Prostate gland (tissue), 2 donors: ENCODE measurements at regions not wholly inside any gene's neighbourhood (a gene's known extent, or its start where the extent isn't known, plus 50 kb on each side); places are given as distances from the start of the nearest gene placed in this dataset.

Source experiments
- DNase-seq: peaks from one replicate; pipeline ENCODE4 v3.0.0-alpha.2; 2019; ENCODE audit warnings: low spot score
- H3K27ac ChIP-seq, 2 donors: fragments of 200-600 bp; sonication (generic); 2 replicates each; pipeline ENCODE4 v1.5.1; 2017 to 2019
- H3K27me3 ChIP-seq: fragments of 200-600 bp; sonication (generic); replicated peaks from 2 replicates; pipeline ENCODE4 v1.5.1; 2019; ENCODE audit not compliant: insufficient read depth
- H3K36me3 ChIP-seq, 2 donors: fragments of 200-600 bp; sonication (generic); 1 replicate in 1 of 2; 2 replicates in 1 of 2; pipeline versions ENCODE4 v1.5.1 to v1.8.1; 2017 to 2019
- H3K4me1 ChIP-seq: fragments of 200-600 bp; sonication (generic); replicated peaks from 2 replicates; pipeline ENCODE4 v1.5.1; 2019
- H3K4me3 ChIP-seq, 2 donors: fragments of 200-600 bp; sonication (generic); 2 replicates each; pipeline ENCODE4 v1.5.1; 2017 to 2019
- H3K9me3 ChIP-seq: fragments of 200-600 bp; sonication (generic); 2 replicates; pipeline ENCODE4 v1.5.1; 2017
- POLR2A ChIP-seq: fragments of 450-650 bp; IDR thresholded peaks from one replicate; pipeline ENCODE4 v1.6.1; 2016; ENCODE audit warnings: antibody characterized with exemption, mild to moderate bottlenecking
- POLR2AphosphoS5 ChIP-seq: sonication (generic); formaldehyde crosslinking; IDR thresholded peaks from one replicate; pipeline ENCODE4 v1.6.1; 2017; ENCODE audit warnings: antibody characterized with exemption
- WGBS: methylation state at CpG from one replicate; pipeline ENCODE4 v1.1.5; 2018; 5-methylcytosine and 5-hydroxymethylcytosine counted together
- intact Hi-C: fragments of 100-400 bp; cut with DNase I; formaldehyde crosslinking; loops from one replicate; pipeline ENCODE4 v1.14.2; 2022
- TF ChIP-seq, protein P1 (sequence below), 4 experiments: fragments of 200-600 bp in 2 of 4; fragments of 450-650 bp in 2 of 4; sonication (generic) in 2 of 4; IDR thresholded peaks; 1 replicate in 3 of 4; 2 replicates in 1 of 4; pipeline ENCODE4 v1.5.1; 2016 to 2019; ENCODE audit warnings: antibody characterized with exemption in 4 of 4, mild to moderate bottlenecking in 2 of 4, moderate library complexity in 2 of 4

GRCh38 chr9:88749420-88749819 is 214.4 kb downstream of the NXNL2 start:
- intact Hi-C loops, result loop anchor here (5.0 to 10.0 kb wide), 5 partner anchors 33 to 198 kb away; no protein-coding TSS in a partner anchor
- Histone ChIP-seq H3K4me3 (no peak overlapping the region), H3K9me3 (no peaks in the 10 kb centered on the region), H3K36me3 (no peaks in the 10 kb centered on the region), H3K27ac (peak overlapping the region in 1 of 2 donors; percentile 33), H3K4me1 (no peaks in the 10 kb centered on the region), H3K27me3 (no peaks in the 10 kb centered on the region)
- no peak for DNase-seq
- 87% methylated on average over 2 of the region's 2 CpGs for WGBS
- TF ChIP-seq, protein P1, sequence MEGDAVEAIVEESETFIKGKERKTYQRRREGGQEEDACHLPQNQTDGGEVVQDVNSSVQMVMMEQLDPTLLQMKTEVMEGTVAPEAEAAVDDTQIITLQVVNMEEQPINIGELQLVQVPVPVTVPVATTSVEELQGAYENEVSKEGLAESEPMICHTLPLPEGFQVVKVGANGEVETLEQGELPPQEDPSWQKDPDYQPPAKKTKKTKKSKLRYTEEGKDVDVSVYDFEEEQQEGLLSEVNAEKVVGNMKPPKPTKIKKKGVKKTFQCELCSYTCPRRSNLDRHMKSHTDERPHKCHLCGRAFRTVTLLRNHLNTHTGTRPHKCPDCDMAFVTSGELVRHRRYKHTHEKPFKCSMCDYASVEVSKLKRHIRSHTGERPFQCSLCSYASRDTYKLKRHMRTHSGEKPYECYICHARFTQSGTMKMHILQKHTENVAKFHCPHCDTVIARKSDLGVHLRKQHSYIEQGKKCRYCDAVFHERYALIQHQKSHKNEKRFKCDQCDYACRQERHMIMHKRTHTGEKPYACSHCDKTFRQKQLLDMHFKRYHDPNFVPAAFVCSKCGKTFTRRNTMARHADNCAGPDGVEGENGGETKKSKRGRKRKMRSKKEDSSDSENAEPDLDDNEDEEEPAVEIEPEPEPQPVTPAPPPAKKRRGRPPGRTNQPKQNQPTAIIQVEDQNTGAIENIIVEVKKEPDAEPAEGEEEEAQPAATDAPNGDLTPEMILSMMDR (IDR thresholded peaks at IDR 0.05), result no peak
- TF ChIP-seq POLR2AphosphoS5 (no peak), POLR2A (no peak)

DNA sequence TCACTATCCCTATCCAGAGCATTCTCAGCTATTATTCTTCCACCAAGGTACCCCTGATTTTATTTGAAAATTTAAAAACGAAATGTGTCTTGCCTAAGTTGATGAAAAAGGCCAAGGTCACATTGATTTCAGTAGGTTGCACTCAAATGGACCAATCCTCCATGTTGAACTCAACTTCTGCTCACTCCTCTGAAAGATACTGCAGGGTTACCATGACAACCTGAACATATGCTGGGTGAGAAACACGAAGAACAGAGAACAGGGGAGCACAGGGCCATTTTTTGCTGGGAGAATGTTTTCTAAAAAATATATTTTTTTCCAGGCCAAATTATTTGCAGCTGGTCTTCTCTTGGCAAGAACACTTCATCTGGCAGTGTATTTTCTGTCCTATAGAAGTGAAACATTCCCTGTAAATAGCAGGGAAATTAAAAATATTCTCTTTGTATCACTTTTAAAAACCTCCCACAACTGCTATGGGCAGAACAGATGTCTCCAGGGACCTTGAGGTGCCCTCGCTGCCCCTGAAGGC is 215.9 kb downstream of the NXNL2 start:
- no peak overlapping the region for H3K27ac ChIP-seq
- H3K4me3 ChIP-seq, result no peak overlapping the region
- H3K9me3 ChIP-seq, result no peaks in the 10 kb centered on the region
- H3K36me3 ChIP-seq, result no peaks in the 10 kb centered on the region
- no peak for TF ChIP-seq POLR2A
- TF ChIP-seq, protein P1 (IDR thresholded peaks at IDR 0.05), result no peak
- DNase-seq, result no peak
- intact Hi-C loops, result no loop called here
- no peaks in the 10 kb centered on the region for H3K27me3 ChIP-seq
- 92% methylated on average over 3 of the region's 3 CpGs for WGBS
- no peaks in the 10 kb centered on the region for H3K4me1 ChIP-seq

DNA sequence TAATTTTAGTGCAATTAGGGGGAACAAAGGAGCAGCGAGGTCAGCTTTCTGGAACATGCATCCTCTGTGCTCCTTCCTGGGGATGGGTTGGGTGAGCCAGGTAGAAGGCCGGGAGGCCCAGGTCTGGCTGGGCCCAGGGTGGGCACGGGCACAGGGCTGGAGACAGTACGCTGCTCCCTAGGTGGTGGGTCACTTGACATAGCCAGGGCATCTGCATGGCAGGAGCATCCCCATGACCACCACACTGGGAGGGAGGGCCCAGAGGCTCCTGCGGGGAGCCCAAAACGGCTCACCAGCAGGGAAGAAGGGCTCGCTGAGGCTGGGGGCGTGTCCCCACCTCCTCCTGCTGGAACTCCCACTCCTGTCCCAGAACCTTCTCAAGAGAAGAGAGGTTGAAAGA is 216.8 kb downstream of the NXNL2 start:
- intact Hi-C loops, result no loop called here

GRCh38 chr9:88753691-88754367 is 218.9 kb downstream of the NXNL2 start:
- H3K27me3 ChIP-seq, result no peaks in the 10 kb centered on the region
- H3K9me3 ChIP-seq, result no peaks in the 10 kb centered on the region
- no peak for TF ChIP-seq POLR2A
- no peak for TF ChIP-seq POLR2AphosphoS5
- TF ChIP-seq, protein P1 (IDR thresholded peaks at IDR 0.05), result no peak
- intact Hi-C loops, result no loop called here
- 46% methylated on average over 7 of the region's 7 CpGs for WGBS
- no peak overlapping the region for H3K27ac ChIP-seq
- H3K4me3 ChIP-seq, result no peak overlapping the region
- no peaks in the 10 kb centered on the region for H3K36me3 ChIP-seq
- no peaks in the 10 kb centered on the region for H3K4me1 ChIP-seq
- DNase-seq, result no peak

More for the DNA sequence above, 216.8 kb downstream of the NXNL2 start:
- TF ChIP-seq POLR2A (no peak), POLR2AphosphoS5 (no peak)
- TF ChIP-seq, protein P1 (IDR thresholded peaks at IDR 0.05), result no peak
- Histone ChIP-seq H3K4me1 (no peaks in the 10 kb centered on the region), H3K4me3 (no peak overlapping the region), H3K36me3 (no peaks in the 10 kb centered on the region), H3K27ac (no peak overlapping the region), H3K27me3 (no peaks in the 10 kb centered on the region), H3K9me3 (no peaks in the 10 kb centered on the region)
- no peak for DNase-seq
- 92% methylated on average over 8 of the region's 8 CpGs for WGBS

DNA sequence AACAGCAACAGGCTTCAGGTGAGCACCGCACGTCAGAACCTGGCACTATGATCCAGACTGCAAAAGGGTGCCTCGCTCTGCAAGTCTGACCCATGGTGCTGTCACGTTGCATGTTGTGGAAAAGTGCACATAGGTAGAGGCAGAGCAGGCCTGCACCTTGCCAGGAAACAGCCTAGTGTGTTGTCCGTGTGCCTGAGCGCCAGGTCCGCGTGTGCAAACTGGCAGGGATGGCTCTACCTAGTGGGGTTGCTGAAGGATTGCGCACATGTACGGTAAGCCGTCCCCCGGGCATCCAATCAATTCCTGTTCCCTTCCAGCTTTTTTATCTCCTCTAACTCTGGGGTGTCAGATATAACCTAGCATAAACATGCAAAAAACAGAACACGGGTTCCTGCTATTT is 219.5 kb downstream of the NXNL2 start:
- no peak overlapping the region for H3K4me3 ChIP-seq
- no peak overlapping the region for H3K27ac ChIP-seq
- H3K27me3 ChIP-seq, result no peaks in the 10 kb centered on the region
- no peaks in the 10 kb centered on the region for H3K9me3 ChIP-seq
- 92% methylated on average over 13 of the region's 13 CpGs for WGBS
- intact Hi-C loops, result no loop called here
- H3K4me1 ChIP-seq, result no peaks in the 10 kb centered on the region
- H3K36me3 ChIP-seq, result no peaks in the 10 kb centered on the region
- no peak for DNase-seq
- TF ChIP-seq POLR2A (no peak), POLR2AphosphoS5 (no peak)
- TF ChIP-seq, protein P1 (IDR thresholded peaks at IDR 0.05), result no peak
